Kidney epithelial cell (primary cell): ENCODE measurements at regions not wholly inside any gene's neighbourhood (a gene's known extent, or its start where the extent isn't known, plus 50 kb on each side); places are given as distances from the start of the nearest gene placed in this dataset.

Source experiments
- DNase-seq: peaks from one replicate; pipeline ENCODE4 v3.0.0-alpha.2; 2010; ENCODE audit warnings: low read depth
- H3K27me3 ChIP-seq: 2 replicates; pipeline ENCODE4 v1.6.0; 2011; ENCODE audit warnings: low read length; ENCODE audit not compliant: control insufficient read depth, insufficient read depth
- H3K36me3 ChIP-seq: 2 replicates; pipeline ENCODE4 v1.5.1; 2011; ENCODE audit warnings: low read length; ENCODE audit not compliant: control insufficient read depth, insufficient read depth
- H3K4me3 ChIP-seq: 2 replicates; pipeline ENCODE4 v1.5.1; 2011; ENCODE audit warnings: low read depth, mild to moderate bottlenecking, control low read depth, low read length
- TF ChIP-seq, protein P1 (sequence below): IDR thresholded peaks from 2 replicates; pipeline ENCODE4 v1.5.1; 2011; ENCODE audit warnings: mild to moderate bottlenecking, moderate library complexity, low read length, control low read depth, inconsistent platforms; ENCODE audit not compliant: insufficient read depth, poor library complexity, severe bottlenecking

DNA sequence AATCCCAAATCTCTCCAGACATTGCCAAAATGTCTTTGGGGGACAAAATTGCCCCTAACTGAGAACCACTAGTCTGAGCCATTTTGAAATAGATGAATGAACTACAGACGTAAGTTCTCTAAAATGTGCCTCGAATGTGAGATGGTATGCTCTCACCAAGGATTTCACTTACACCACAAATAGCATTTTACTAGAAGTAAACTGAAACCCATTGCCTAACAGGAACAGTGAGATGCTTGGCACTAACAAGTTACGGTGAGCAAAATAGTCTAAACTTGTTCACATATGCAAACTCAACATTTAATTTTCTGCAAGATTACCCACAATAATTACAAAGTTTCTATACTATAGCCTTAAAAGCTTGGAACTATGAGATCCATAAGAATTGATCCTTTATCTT is 343.6 kb upstream of the ESRRG start:
- H3K36me3 ChIP-seq, result no peaks in the 10 kb centered on the region
- TF ChIP-seq, protein P1, sequence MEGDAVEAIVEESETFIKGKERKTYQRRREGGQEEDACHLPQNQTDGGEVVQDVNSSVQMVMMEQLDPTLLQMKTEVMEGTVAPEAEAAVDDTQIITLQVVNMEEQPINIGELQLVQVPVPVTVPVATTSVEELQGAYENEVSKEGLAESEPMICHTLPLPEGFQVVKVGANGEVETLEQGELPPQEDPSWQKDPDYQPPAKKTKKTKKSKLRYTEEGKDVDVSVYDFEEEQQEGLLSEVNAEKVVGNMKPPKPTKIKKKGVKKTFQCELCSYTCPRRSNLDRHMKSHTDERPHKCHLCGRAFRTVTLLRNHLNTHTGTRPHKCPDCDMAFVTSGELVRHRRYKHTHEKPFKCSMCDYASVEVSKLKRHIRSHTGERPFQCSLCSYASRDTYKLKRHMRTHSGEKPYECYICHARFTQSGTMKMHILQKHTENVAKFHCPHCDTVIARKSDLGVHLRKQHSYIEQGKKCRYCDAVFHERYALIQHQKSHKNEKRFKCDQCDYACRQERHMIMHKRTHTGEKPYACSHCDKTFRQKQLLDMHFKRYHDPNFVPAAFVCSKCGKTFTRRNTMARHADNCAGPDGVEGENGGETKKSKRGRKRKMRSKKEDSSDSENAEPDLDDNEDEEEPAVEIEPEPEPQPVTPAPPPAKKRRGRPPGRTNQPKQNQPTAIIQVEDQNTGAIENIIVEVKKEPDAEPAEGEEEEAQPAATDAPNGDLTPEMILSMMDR, result no peak
- no peaks in the 10 kb centered on the region for H3K27me3 ChIP-seq
- DNase-seq, result no peak
- no peak overlapping the region for H3K4me3 ChIP-seq

DNA sequence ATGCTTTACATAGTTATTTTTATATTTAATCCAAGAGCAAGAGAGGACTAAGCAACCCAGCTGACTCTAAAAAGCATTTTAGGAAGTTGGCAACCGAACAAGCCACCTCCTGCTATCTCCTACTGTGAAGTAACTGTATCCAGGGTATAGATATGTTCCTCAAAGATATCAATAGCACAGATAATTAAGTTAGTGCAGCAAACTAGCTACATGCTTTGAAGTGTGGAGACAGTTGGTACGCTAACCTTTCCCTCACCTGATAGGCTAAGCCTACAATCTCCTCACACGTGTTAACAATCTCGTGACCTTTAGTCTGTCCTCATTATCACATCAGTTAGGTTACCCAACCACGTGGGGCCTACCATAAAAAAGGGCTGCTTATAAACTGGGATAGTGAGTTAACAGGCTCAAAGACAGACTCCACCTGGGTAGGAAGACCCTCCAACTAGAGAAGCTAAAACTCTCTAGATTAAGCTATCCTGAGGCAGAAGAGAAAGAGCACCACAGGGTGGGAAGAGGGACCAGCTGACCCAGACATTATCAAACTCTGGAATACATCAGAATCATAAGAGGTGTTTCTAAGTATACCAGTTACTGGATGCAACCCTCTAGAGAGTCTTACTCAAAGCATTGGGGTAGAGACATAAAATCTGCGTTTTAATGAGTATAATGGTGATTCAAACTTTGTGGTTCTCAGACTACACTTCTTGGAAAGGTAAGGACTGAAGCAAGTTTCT is 340.1 kb upstream of the ESRRG start:
- Histone ChIP-seq H3K27me3 (no peaks in the 10 kb centered on the region), H3K4me3 (no peak overlapping the region), H3K36me3 (no peaks in the 10 kb centered on the region)
- no peak for DNase-seq
- TF ChIP-seq, protein P1, result no peak

DNA sequence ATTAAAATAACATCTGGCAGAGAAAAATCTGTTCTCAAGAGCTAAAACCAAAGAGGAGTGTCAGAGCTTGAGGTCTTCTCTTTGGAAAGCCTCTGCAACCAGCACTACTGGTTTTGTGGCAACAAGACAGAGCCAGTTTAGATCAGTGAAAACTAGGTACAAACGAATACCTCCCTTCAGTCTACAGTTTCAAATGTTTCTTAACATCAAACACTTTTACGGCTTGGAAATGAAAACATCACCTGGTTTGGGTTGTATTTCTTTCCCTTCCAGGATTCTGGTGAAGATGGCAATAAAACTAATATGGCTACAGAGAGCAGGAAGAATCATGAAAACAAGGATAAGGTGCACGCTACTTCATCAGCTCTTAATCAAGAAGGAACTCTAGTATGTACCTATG is 339.4 kb upstream of the ESRRG start:
- no peaks in the 10 kb centered on the region for H3K36me3 ChIP-seq
- H3K4me3 ChIP-seq, result no peak overlapping the region
- no peak for DNase-seq
- no peaks in the 10 kb centered on the region for H3K27me3 ChIP-seq
- TF ChIP-seq, protein P1, result no peak

DNA sequence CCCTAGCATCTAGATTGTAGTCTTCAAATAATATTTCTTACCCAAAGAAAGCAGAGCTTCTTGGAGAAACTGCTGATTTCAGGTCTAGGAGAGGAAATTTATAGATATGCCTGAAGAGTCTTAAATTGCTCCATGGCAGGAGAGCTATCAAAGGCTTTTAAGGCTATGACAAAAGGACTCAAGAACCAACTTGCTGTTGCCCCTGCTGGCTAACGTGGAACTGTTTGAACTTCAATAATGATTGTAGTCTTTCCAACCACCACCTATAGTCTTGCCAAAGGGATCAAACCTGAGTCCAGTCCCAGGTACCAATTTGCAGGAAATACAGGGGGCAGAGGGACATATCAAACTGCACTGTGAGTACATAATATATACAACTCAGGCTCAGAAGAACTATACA is 336.2 kb upstream of the ESRRG start:
- Histone ChIP-seq H3K4me3 (no peak overlapping the region), H3K36me3 (no peaks in the 10 kb centered on the region), H3K27me3 (no peaks in the 10 kb centered on the region)
- TF ChIP-seq, protein P1, result no peak
- DNase-seq, result no peak

DNA sequence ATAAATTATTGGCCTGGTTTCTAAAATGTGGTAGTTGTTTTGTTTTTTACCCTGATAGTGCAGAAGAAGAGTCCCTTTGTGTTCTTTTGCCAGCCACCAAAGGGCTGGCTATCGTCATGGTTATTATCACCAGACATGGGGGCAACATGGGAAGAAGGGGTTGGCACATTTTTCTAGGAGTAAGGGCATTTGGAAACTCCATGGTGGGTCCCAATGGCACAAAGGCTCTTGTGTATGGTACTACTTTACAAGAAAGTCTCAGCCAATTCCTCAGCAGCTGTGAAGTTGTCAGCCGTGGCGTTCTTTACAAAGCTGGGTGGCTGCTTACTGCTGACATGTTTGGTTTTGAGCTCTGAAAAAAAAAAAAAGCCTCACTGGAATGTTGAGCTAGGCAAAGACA is 330.4 kb upstream of the ESRRG start:
- no peaks in the 10 kb centered on the region for H3K27me3 ChIP-seq
- no peak overlapping the region for H3K4me3 ChIP-seq
- no peaks in the 10 kb centered on the region for H3K36me3 ChIP-seq
- TF ChIP-seq, protein P1, result no peak
- DNase-seq, result no peak

DNA sequence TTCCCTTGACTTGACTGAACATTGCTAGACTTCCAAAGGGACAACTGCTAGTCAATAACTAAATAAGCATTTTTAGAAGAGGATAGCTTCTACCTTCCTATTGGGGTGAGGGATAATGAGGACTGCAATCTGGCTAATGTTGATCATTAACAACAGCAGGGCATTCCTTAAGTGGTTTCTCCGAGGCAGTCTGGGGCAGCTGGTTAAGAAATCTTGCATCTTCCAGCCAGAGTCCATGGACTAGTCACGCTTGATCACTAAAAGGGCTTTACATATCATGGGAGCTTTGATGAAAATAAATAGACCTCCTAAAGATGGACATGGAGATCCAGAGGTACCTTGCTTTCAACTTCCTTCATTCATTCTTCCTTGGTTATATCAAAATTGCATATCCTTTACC is 329.4 kb upstream of the ESRRG start:
- no peak overlapping the region for H3K4me3 ChIP-seq
- TF ChIP-seq, protein P1, result no peak
- H3K36me3 ChIP-seq, result no peaks in the 10 kb centered on the region
- H3K27me3 ChIP-seq, result no peaks in the 10 kb centered on the region
- no peak for DNase-seq
